IPS DF 6.9 (cell line): ENCODE measurements at regions not wholly inside any gene's neighbourhood (a gene's known extent, or its start where the extent isn't known, plus 50 kb on each side); places are given as distances from the start of the nearest gene placed in this dataset.
"Not testable (repeated sequence)": the region's sequence is repeated elsewhere in the genome, so short reads cannot be mapped to it uniquely, and the experiment has no call there.

ENCODE experiments used
- DNase-seq: peaks from one replicate; pipeline ENCODE4 v3.0.0-alpha.2; 2013; ENCODE audit warnings: low read depth, low spot score
- H3K27ac ChIP-seq: one replicate; pipeline ENCODE4 v1.5.1; 2013; ENCODE audit warnings: low read length, control low read depth
- H3K27me3 ChIP-seq: 2 replicates; pipeline ENCODE4 v1.6.1; 2013; ENCODE audit warnings: mild to moderate bottlenecking, low read length; ENCODE audit not compliant: control insufficient read depth, insufficient read depth
- H3K36me3 ChIP-seq: 2 replicates; pipeline ENCODE4 v1.6.1; 2013; ENCODE audit warnings: low read length; ENCODE audit not compliant: control insufficient read depth, insufficient read depth
- H3K4me1 ChIP-seq: 2 replicates; pipeline ENCODE4 v1.6.1; 2013; ENCODE audit warnings: low read length; ENCODE audit not compliant: control insufficient read depth, insufficient read depth
- H3K4me3 ChIP-seq: 2 replicates; pipeline ENCODE4 v1.5.1; 2013; ENCODE audit warnings: mild to moderate bottlenecking, low read length
- H3K9me3 ChIP-seq: 2 replicates; pipeline ENCODE4 v1.6.1; 2013; ENCODE audit warnings: low read length, inconsistent platforms; ENCODE audit not compliant: control insufficient read depth, insufficient read depth
- WGBS: extraction: QIAGEN DNeasy Blood & Tissue Kit; methylation state at CpG from one replicate; pipeline ENCODE4 v1.1.7; 2013; ENCODE audit warnings: mixed read lengths, missing lambda C conversion rate; ENCODE audit not compliant: insufficient read length, insufficient coverage; 5-methylcytosine and 5-hydroxymethylcytosine counted together

DNA sequence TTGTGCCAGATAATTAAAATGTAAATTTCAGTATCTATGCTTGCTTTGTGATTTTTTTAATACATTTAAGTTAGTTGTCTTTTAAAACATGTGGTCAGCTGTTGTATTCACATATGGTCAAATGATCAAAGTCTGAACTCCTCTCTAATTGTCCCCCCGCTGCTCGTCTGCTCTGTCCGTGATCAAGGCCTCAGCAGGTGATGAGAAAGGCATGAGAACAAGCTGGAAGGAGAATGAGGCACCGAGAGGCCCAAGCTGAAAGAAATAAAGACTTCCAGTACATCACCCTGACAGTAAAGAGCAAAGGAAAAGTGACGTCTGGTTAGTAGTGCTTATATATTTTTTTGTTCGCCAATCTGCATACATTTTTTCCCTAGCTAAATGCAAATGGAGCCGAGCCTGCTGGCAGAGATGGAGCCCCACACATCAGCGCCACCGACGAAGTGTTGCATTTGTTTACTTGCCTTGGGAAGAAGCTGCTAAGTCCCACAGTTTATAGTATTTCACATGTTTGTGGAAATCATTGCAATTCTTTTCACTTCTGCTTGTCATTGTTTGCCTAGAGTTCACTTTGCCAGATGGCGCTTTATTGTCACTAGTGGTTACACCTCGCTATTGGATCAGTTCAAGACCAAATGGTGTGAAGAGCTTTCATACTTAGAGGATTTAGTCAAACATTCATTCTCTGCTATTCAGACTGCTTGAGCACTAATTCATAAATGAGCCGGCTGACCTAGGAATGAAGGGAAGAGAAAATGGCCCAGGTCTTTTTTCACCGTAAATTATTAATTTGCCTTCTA is 181.5 kb downstream of the ZIC3 start:
- Histone ChIP-seq H3K4me3 (no peak overlapping the region), H3K4me1 (no peaks in the 10 kb centered on the region; the same call in 1 of the 2 replicates), H3K27me3 (no peaks in the 10 kb centered on the region), H3K9me3 (no peaks in the 10 kb centered on the region), H3K27ac (no peak overlapping the region), H3K36me3 (no peaks in the 10 kb centered on the region)
- no CpG with 5 or more reads among the region's 14 CpGs for WGBS
- DNase-seq = no peak

DNA sequence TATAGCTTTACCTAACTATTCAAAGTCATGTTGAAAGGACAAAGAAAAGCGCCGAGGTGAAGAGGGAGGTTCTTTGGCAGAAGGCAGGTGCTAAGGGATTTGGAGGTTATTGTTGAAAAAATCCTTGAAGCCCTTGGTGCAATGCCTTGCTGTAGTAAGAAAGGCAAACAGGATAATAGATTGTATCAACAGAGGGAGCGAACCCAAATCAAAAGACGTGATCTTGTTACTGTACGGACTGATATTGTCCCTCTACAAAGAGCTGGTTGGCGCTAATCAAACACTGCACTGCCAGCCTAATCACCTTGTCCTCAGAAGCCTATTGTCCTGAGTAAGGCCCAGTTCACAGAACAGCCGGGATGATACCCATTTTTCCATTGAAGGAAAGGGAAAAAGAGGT is 182.9 kb downstream of the ZIC3 start:
- no peaks in the 10 kb centered on the region; the same call in 1 of the 2 replicates for H3K4me1 ChIP-seq
- no peaks in the 10 kb centered on the region for H3K36me3 ChIP-seq
- no peaks in the 10 kb centered on the region for H3K9me3 ChIP-seq
- WGBS = no CpG with 5 or more reads among the region's 7 CpGs
- no peak overlapping the region for H3K27ac ChIP-seq
- H3K4me3 ChIP-seq = no peak overlapping the region
- no peak for DNase-seq
- H3K27me3 ChIP-seq = no peaks in the 10 kb centered on the region

DNA sequence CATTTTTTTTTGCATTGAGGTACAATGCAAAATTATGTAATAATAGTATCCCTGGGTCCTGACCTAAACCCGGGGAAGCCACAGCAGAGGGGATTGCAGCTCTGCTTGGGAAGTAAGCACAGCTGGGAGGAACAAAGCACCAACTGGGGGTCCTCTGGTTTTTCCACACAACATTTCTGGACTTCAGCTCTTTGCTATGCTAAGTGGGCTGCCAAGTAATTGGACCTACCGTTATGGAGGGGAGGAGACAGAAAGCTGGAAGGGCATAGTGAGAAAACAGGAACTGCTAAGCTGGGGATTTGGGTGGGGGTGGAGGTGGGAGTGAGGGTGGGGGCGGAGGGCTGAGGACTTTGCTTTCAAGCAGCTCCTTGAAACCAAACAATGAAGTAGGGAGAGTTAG is 183.3 kb downstream of the ZIC3 start:
- no peak for DNase-seq
- WGBS = no CpG with 5 or more reads among the region's 3 CpGs
- no peak overlapping the region for H3K27ac ChIP-seq
- H3K9me3 ChIP-seq = no peaks in the 10 kb centered on the region
- H3K4me1 ChIP-seq = no peaks in the 10 kb centered on the region; the same call in 1 of the 2 replicates
- no peak overlapping the region for H3K4me3 ChIP-seq
- H3K36me3 ChIP-seq = no peaks in the 10 kb centered on the region
- no peaks in the 10 kb centered on the region for H3K27me3 ChIP-seq

GRCh38 chrX:137771537-137771936 is 205.6 kb downstream of the ZIC3 start:
- Histone ChIP-seq H3K4me3 (no peak overlapping the region), H3K4me1 (no peaks in the 10 kb centered on the region)
- no peak for DNase-seq

DNA sequence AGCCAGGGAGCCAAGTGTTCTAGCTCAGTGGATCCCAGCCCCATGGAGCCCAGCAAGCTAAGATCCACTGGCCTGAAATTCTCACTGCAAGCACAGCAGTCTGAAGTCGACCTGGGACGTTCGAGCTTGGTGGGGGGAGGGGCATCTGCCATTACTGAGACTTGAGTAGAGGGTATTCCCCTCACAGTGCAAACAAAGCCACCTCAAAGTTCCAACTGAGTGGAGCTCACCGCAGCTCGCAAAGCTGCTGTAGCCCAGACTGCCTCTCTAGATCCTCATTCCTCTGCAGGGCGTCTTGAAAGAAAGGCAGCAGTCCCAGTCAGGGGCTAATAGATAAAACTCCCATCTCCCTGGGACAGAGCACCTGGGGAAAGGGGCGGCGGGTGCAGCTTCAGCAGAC is 226.3 kb downstream of the ZIC3 start:
- Histone ChIP-seq H3K27me3 (no peaks in the 10 kb centered on the region), H3K27ac (no peak overlapping the region), H3K4me1 (no peaks in the 10 kb centered on the region), H3K9me3 (no peaks in the 10 kb centered on the region), H3K36me3 (no peaks in the 10 kb centered on the region), H3K4me3 (no peak overlapping the region)
- WGBS = no CpG with 5 or more reads among the region's 8 CpGs
- no peak for DNase-seq

More at GRCh38 chrX:137771537-137771936, 205.6 kb downstream of the ZIC3 start:
- Histone ChIP-seq H3K27ac (no peak overlapping the region), H3K36me3 (no peaks in the 10 kb centered on the region), H3K9me3 (no peaks in the 10 kb centered on the region), H3K27me3 (no peaks in the 10 kb centered on the region)
- WGBS = no CpG with 5 or more reads among the region's 2 CpGs

GRCh38 chrX:137797926-137798325 is 232.0 kb downstream of the ZIC3 start:
- not testable (repeated sequence) for H3K36me3 ChIP-seq, H3K4me1 ChIP-seq, H3K27ac ChIP-seq, DNase-seq, H3K4me3 ChIP-seq, H3K27me3 ChIP-seq, H3K9me3 ChIP-seq
- no CpG with 5 or more reads among the region's 3 CpGs for WGBS

- H3K27ac ChIP-seq = no peak overlapping the region
- no peaks in the 10 kb centered on the region for H3K36me3 ChIP-seq
- WGBS = no CpG with 5 or more reads among the region's 1 CpG
- H3K9me3 ChIP-seq = no peaks in the 10 kb centered on the region
- no peak overlapping the region for H3K4me3 ChIP-seq
- no peak for DNase-seq
- H3K4me1 ChIP-seq = no peaks in the 10 kb centered on the region
- no peaks in the 10 kb centered on the region for H3K27me3 ChIP-seq
Measured at GRCh38 chrX:137823257-137823656, 257.3 kb downstream of the ZIC3 start.

DNA sequence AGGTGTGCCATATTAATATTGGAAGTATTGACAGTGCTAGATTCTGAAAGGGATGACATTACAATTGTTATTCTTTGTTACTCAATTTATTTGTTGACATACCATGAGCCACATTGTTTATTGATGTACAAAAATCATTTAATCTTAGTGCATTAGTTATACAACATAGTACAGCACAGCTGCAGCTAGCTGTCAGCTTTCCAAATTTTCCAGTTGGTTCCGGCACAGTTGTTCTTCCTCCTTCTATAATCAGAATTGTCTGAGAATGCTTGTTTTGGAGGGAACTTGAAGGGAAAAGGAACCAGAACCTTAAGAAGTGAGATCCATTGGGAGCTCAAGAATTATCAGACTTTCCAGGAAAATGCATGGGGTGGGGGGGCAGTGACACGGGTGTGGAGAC is 281.4 kb downstream of the ZIC3 start:
- Histone ChIP-seq H3K9me3 (no peaks in the 10 kb centered on the region), H3K27ac (no peak overlapping the region), H3K4me1 (no peaks in the 10 kb centered on the region), H3K4me3 (no peak overlapping the region), H3K27me3 (no peaks in the 10 kb centered on the region), H3K36me3 (no peaks in the 10 kb centered on the region)
- no CpG with 5 or more reads among the region's 2 CpGs for WGBS
- DNase-seq = no peak

DNA sequence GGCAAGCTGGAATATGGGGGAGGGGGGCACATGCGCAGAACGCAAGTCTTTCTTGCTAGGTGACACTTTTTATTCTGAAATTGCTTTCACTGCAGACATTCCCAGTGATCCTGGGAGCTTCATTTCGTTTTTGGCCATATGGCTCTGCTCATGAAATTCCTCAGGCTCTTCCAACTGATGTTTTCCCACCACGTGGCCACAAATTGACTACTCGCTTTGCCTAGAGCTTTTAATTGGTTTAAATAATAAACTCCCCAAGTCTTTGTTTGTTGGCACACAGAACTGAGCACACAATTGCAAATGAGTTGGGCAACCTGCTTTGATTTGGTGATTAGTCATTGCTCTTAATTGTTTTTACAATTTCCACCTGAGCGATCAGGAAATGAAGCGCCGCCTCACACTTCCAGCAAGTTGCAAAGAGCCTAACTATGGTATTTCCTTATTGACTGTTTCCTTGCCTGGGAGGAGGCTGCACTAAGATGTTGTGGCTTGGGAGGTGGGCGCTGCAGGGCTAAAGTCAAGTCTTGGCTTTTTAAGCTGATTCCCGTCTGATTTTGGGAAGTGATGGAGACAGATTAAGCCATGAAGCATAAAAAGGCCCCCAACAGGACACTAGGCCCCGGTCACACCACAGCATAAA is 282.5 kb downstream of the ZIC3 start:
- no CpG with 5 or more reads among the region's 11 CpGs for WGBS
- Histone ChIP-seq H3K36me3 (no peaks in the 10 kb centered on the region), H3K27me3 (no peaks in the 10 kb centered on the region), H3K4me1 (no peaks in the 10 kb centered on the region), H3K27ac (no peak overlapping the region), H3K4me3 (no peak overlapping the region), H3K9me3 (no peaks in the 10 kb centered on the region)
- no peak for DNase-seq

DNA sequence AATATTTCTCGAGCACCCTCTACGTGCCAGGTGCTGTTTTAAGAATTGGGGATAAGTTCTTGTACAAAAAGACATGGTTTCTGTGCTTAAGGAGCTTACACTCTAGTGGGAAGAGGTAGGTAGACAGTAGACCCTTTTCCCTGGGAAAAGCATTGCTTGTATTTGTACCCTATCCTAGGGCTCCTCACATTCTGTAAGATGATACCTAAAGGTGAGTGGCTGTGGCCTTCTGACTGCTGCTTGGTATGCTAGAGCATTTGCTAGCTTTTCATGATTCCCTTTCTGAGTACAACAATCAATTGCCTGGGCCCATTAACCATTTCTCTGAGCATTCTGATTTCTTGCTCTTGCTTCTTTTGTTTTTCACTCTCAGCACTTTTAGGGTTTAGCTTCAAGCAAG is 286.6 kb downstream of the ZIC3 start:
- H3K4me3 ChIP-seq = no peak overlapping the region
- no peaks in the 10 kb centered on the region for H3K27me3 ChIP-seq
- no peaks in the 10 kb centered on the region for H3K36me3 ChIP-seq
- no peak overlapping the region for H3K27ac ChIP-seq
- no peaks in the 10 kb centered on the region for H3K9me3 ChIP-seq
- no peaks in the 10 kb centered on the region for H3K4me1 ChIP-seq
- no peak for DNase-seq
- WGBS = no CpG with 5 or more reads among the region's 2 CpGs

- Histone ChIP-seq H3K27me3 (no peaks in the 10 kb centered on the region), H3K9me3 (no peaks in the 10 kb centered on the region), H3K36me3 (no peaks in the 10 kb centered on the region), H3K4me3 (no peak overlapping the region), H3K27ac (no peak overlapping the region), H3K4me1 (no peaks in the 10 kb centered on the region)
- 100% methylated on average over 1 of the region's 2 CpGs for WGBS
- DNase-seq = no peak
Measured at GRCh38 chrX:137855490-137855889, 289.6 kb downstream of the ZIC3 start.
